HepG2 (cell line): ENCODE measurements at regions not wholly inside any gene's neighbourhood (a gene's known extent, or its start where the extent isn't known, plus 50 kb on each side); places are given as distances from the start of the nearest gene placed in this dataset.

Experiments used
- CEBPG ChIP-seq: IDR thresholded peaks from 2 replicates; pipeline ENCODE4 v1.6.1; 2016
- CTCF ChIP-seq: sonication (generic); formaldehyde crosslinking; IDR thresholded peaks from 2 replicates; pipeline ENCODE4 v1.5.0; 2020; ENCODE audit warnings: mild to moderate bottlenecking, missing genetic modification reagents, moderate library complexity
- DPF2 ChIP-seq: sonication (generic); formaldehyde crosslinking; IDR thresholded peaks from 2 replicates; pipeline ENCODE4 v1.4.0; 2020; ENCODE audit warnings: mild to moderate bottlenecking, low read depth, missing genetic modification reagents, borderline replicate concordance
- EP300 ChIP-seq, 3 experiments: sonication (generic) in 1 of 3; formaldehyde crosslinking in 1 of 3; IDR thresholded peaks; 2 replicates each; pipeline versions ENCODE4 v1.5.1 to v1.6.1; 2011 to 2020; ENCODE audit warnings: low read depth in 2 of 3, low read length in 2 of 3, borderline replicate concordance in 1 of 3, improper control_type of control experiment in 1 of 3, mild to moderate bottlenecking in 1 of 3, missing genetic modification reagents in 1 of 3, moderate library complexity in 1 of 3
- FOXK2 ChIP-seq: fragments of 450-650 bp; IDR thresholded peaks from 2 replicates; pipeline ENCODE4 v1.6.1; 2016
- PHF20 ChIP-seq: sonication (generic); formaldehyde crosslinking; IDR thresholded peaks from 2 replicates; pipeline ENCODE4 v1.5.0; 2020; ENCODE audit warnings: mild to moderate bottlenecking, missing genetic modification reagents
- POLR2AphosphoS2 ChIP-seq: IDR thresholded peaks from 2 replicates; pipeline ENCODE4 v1.6.1; 2011; ENCODE audit warnings: low read depth, low read length, improper control_type of control experiment
- SMAD3 ChIP-seq: sonication (generic); formaldehyde crosslinking; IDR thresholded peaks from 2 replicates; pipeline ENCODE4 v1.4.0; 2020; ENCODE audit warnings: missing genetic modification reagents
- YY1 ChIP-seq: IDR thresholded peaks from 2 replicates; pipeline ENCODE4 v1.6.1; 2011; ENCODE audit warnings: low read length, low read depth, moderate library complexity, mild to moderate bottlenecking; ENCODE audit not compliant: insufficient read depth, insufficient replicate concordance
- ZBTB10 ChIP-seq: sonication (generic); formaldehyde crosslinking; IDR thresholded peaks from 2 replicates; pipeline ENCODE4 v1.4.0; 2020; ENCODE audit warnings: missing genetic modification reagents, borderline replicate concordance
- ZKSCAN5 ChIP-seq: sonication (generic); formaldehyde crosslinking; IDR thresholded peaks from 2 replicates; pipeline ENCODE4 v1.5.1; 2020; ENCODE audit warnings: mild to moderate bottlenecking, missing genetic modification reagents
- ZNF556 ChIP-seq: sonication (generic); formaldehyde crosslinking; IDR thresholded peaks from 2 replicates; pipeline ENCODE4 v1.4.0; 2020; ENCODE audit warnings: mild to moderate bottlenecking, missing genetic modification reagents, borderline replicate concordance
- ZNF562 ChIP-seq: sonication (generic); formaldehyde crosslinking; IDR thresholded peaks from 2 replicates; pipeline ENCODE4 v1.8.0; 2022; ENCODE audit warnings: missing genetic modification reagents, borderline replicate concordance
- ZNF607 ChIP-seq: sonication (generic); formaldehyde crosslinking; IDR thresholded peaks from 2 replicates; pipeline ENCODE4 v1.5.1; 2020; ENCODE audit warnings: missing genetic modification reagents, mild to moderate bottlenecking, borderline replicate concordance

- TF ChIP-seq CEBPG (CRISPR knock-in tag): no peak
- TF ChIP-seq DPF2 (CRISPR knock-in tag): no peak
- TF ChIP-seq ZNF607: no peak
- no peak for TF ChIP-seq CTCF (CRISPR knock-in tag)
- no peak for TF ChIP-seq ZKSCAN5 (CRISPR knock-in tag)
- TF ChIP-seq SMAD3 (CRISPR knock-in tag): no peak
- no peak for TF ChIP-seq FOXK2
- TF ChIP-seq POLR2AphosphoS2: no peak
- no peak for TF ChIP-seq ZNF562 (CRISPR knock-in tag)
- TF ChIP-seq YY1: no peak
- TF ChIP-seq PHF20 (CRISPR knock-in tag): no peak
- no peak for TF ChIP-seq ZNF556
- TF ChIP-seq EP300 (IDR thresholded peaks at IDR 0.05; ENCODE audit: low read depth in 2 of 2, low read length in 2 of 2): no peak
- no peak for TF ChIP-seq EP300 (CRISPR knock-in tag; IDR thresholded peaks at IDR 0.05; ENCODE audit: borderline replicate concordance)
- TF ChIP-seq ZBTB10: no peak
These were observed 218.0 kb upstream of the ZNF32 start for GRCh38 chr10:43866712-43867111.
